Urothelium cell line (cell line): ENCODE measurements at regions not wholly inside any gene's neighbourhood (a gene's known extent, or its start where the extent isn't known, plus 50 kb on each side); places are given as distances from the start of the nearest gene placed in this dataset.

Source experiments
- DNase-seq: peaks from one replicate; pipeline ENCODE4 v3.0.0; 2011; ENCODE audit warnings: low spot score, mixed read lengths
- FAIRE-seq: peaks from 2 replicates; lab custom pipeline; 2011; peaks lifted over from hg19 to GRCh38; lab: Jason Lieb, UNC

DNA sequence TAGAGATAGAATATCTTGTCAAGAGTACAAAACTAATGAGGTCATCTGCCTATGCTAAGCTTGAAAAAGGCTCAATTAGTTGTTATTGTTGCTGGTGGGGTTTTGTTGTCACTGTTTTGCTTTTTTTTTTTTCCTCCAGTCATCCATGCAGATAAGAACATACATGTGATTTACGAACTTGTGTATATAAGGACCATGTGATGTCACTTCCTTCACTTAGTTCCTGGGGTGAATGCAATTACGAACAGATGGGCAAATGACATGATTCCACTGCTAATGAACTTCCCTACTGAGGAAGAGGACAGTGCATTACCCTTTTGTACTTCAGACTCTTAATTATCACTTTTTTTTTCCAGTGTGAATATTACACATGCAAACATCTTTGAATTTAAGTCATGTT is 1175.3 kb upstream of the GJE1 start:
- FAIRE-seq (no peak), DNase-seq (no peak)

DNA sequence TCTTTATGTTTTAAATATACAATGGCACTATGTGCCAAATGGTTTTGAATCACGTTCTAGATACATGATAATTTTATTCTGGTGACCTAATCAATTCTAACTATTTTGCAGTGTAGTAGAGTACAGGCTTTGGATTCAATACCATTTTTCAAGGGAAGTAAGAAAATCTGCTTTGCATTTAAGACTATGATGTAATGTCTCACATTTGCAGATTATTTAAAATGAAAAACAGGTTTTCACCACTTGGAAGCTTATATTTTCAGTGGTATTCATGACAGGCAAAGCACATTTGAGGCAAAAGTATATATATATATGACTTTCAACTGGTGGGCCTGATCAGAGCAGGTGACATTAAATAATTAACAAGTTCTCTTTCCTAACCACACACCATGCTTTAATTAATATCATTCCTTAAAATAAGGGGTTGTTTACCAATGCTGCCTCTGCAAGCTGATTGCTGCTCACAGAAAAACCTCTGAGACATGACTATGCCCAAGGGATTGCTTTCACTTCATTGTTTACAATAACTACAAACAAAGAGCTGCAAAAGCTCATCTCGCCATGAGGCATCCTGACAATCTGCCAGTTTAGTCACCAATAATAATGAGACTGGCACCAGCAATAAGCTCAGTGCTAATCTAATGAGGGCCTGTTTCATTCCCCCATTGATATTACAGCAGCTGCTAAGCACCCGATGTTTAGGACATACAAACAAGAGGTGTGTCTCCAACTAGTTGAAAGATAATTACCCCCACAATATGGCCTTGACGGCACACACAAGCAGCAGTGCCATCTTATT is 1176.0 kb upstream of the GJE1 start:
- no peak for DNase-seq
- FAIRE-seq, result no peak

DNA sequence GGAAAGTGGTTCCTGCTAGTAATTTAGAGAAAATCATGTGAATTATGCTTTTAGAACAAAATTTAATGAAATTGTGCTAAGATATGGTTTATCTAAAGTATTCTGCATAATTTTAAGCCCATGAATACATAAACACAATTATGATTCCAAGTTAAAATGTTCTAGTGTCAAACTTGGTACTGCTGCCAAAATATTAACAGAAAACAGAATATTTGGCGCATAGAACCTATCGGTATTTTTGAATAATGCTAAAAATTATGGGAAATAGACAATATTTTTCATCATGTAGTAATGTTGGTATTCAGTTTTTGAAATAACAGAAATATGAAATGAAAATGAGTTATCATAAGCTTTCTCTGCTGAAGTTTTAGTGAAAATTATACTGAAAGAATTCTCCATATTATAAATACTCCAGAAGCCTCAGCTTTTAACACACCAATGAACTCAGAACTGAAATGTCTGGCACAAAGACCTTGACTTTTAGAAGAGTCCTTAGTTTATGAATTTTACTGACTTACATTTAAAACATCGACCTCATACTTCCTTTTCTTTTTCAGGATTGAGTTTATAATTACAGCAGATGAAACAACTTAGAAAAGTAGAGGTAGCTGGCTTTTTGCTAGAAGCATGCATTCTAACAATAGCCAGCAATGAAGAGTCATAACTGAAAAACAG is 1192.3 kb upstream of the GJE1 start:
- DNase-seq, result no peak
- no peak for FAIRE-seq

DNA sequence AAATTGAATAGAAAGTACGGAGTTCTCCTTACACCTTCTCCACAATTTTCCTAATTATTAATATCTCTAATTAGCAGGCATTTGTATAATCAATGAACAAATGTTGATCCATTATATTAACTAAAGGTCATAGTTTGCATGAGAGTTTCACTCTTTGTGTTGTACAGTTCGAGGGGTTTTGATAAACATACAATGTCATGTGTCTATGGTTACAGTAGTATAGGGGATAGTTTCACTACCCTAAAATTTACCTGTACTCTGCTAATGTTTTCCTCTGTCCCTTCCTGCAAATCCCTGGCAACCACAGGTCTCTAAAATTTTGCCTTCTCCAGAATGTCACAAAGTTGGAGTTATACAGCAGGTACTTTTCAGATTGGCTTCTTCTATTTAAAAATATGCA is 1199.8 kb upstream of the GJE1 start:
- FAIRE-seq, result no peak

DNA sequence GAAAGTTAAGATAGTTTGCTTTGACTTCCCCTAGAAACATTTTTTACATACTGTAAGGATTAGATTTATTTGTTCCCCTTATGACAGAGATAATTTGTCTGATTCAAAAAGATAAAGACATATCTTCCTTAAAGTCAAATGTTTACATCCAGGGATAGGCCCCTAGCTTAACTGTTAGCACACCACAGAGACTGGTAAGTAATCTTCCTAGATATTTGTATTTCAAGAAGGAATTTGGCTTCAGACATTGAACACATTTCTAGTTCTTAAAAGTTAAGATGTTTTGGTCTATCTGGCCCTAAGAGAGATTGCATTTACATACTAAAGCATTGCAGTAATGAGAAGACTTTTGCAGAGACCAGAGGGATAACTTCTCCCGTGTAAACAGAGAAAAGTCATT is 1201.1 kb upstream of the GJE1 start:
- FAIRE-seq (no peak), DNase-seq (no peak)

More for the DNA sequence above, 1199.8 kb upstream of the GJE1 start:
- DNase-seq, result no peak

DNA sequence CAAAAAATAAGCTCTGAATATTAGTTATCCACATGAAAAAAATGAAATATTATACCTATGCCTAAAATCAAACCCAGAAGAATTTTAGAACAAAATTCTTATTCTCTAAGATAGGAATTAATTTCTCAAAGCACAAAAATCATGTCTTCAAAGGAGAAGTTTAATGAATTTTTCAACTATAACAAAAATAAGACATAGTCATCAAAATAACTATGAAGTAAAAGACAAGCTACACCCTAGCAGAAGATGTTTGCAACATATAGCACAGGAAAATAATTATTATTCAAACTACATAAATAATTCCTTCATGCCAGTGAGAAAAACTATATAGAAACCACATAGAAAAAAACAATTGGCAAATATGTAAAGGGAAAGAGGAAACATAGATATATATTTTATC is 1203.6 kb upstream of the GJE1 start:
- FAIRE-seq (no peak), DNase-seq (no peak)

DNA sequence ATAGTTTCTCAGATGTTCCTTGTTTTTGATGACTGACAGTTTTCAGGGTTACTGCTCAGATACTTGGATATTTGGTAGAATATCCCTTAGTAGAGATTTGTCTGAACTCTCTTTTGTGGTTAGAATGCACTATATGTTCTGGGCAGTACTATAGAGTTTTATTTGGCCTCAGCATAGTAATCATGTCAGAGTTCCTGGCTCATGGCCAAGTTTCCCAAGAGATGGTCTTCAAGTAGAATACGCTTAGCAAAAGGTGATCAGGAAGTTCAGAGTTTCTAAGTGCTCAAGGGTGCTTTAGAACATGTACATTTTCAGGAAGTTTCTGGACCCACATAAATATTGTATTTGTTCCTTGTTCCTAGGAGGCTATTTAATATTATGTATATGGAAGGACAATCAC is 1209.7 kb upstream of the GJE1 start:
- DNase-seq, result no peak

DNA sequence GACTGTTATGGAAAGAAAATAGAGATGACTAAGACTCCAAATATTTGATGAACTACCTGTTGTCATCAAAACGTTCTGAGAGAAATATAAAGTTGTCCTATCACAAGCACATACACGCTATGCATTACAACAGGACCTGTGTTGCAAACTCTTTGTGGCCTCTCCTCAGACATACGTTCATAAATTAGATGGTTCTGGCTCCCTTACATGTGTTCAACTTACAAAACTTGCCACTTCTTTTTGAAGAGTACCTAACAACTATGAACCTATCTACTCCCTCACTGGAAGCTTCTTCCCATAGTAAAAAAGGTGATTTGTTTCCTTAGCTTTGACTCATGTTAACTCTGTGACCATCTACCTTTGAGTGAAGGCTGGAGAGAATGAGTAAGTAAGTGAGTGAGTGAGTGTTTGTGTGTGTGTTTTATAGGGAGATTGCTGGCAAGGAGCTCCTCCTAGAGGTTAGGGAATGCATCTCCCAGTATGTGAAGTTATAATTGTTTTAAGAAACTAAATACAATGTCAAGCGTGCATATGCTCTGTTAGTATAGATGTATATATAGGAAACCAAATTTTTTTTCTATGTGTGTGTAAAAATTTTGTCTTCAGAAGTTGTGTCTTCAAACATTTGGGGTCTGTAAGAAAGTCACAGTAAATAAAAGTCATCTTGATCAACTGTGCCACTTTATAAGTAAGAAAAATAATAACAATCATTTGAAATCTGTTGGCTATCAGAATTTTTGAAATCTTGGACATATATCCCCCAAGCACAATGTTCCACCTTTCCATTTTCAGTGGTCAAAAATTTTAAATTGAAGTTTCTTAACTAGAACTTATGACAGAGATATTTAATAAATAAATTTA is 1211.1 kb upstream of the GJE1 start:
- FAIRE-seq, result peak; percentile 27
- DNase-seq, result peak; percentile 52

More for the DNA sequence above, 1209.7 kb upstream of the GJE1 start:
- no peak for FAIRE-seq

DNA sequence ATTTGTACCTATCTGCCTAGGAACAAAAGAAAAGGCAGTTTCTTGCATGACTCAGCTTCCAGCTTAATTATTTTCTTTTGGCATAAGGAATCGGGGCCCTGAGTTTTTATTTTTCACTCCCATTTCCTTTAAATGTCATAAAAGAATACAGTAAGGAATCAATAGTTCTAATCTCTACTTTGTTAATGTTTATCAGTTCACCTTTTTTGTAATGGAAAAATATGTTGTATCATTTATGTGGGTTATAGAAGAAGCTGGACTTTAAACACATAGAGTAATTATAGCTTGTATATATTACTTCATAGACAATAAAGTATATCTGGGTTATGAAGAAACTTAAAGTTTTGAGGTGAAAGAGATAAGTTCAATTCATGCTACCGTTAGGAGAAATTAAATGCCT is 1214.8 kb upstream of the GJE1 start:
- FAIRE-seq, result no peak

DNA sequence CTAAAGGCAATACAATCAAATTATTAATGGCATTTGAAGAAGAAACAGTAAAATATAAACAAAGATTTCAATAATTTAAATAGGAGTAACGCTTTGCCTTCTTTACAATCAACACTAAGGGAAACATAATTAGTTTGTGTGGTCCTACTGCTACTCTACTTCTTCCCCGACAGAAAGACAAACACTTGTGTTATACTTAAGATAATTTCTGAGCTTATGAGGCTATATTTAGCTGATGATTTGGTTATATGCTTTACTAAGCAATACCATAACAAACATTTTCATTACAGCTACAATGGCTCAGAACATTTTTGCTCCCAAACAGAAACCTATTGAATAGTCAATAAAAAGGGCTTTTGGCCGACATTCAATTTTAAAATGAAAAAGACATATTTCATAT is 1217.2 kb upstream of the GJE1 start:
- FAIRE-seq (no peak), DNase-seq (no peak)

More for the DNA sequence above, 1214.8 kb upstream of the GJE1 start:
- DNase-seq, result no peak

DNA sequence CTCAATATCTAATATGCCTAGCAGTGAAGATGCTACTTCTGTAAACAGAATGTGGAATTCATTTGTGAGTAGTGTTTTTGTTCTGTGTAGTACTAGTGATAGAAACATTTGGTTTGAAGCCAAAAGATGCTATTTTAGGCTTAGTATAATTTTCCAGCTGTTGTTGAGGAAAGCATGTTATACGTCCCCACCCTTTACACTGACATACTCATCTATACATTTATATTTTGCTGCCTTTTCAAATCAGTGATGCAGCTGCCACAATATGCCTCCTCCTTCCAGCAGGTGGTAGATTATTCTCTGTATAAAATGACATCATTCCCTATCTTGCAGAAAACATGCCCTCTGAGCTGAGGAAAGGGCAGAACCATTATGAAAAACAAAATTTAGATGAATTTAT is 1217.6 kb upstream of the GJE1 start:
- FAIRE-seq, result no peak
- DNase-seq, result no peak

DNA sequence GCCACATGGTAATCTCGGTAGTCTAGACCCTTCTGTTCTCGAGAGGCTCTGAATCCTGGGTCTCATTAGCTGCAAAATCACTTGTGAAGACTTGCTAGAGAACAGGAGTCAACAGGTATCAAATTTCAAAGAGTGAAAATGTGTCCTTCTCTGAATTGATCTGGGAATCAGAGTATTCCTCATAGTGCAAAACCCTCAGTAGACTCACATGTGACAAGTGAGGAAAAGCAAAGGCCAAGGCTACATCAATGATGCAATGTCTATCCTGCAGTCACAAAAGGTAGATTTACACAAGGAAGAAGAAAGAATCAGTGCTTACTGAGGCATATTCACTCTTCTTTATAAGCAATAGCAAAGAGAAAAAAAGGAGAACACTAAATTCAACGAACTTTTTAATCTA is 1220.0 kb upstream of the GJE1 start:
- FAIRE-seq (no peak), DNase-seq (no peak)

DNA sequence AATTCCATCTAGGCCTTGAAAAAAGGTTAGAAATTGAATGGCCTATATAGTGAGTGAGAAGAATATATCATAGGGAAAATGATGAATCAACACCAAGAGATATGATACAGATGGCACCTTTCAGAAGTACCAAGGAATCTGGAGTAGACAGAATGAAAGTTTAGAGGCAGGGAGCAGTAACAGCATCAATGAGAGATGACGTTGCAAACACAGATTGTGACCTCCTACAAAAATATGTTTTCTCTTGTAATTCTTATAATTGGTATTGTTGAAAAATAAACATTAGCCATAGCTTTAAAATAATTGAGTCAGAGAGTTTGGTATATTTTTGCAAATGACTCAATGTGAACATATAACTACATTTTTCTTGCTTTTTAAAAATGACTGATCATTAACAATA is 1223.1 kb upstream of the GJE1 start:
- no peak for DNase-seq
- no peak for FAIRE-seq

DNA sequence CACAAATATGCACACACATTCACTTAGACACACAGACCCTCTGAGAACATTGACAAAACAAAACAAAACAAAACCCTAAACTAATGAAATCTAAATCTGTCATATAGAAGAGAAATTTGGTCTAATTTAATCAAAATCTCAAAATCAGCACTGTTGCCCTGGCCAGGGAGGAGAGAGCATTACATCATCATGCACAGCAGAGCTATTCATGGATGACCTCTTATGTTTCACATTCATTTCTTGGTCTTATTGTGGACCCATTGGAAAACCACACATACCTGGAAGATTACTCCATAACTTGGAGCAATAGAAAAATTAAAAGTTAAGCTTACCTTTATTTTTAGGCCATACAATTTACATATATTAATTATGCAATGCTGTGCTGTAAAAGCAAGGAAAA is 1223.6 kb upstream of the GJE1 start:
- no peak for FAIRE-seq
- DNase-seq, result no peak

DNA sequence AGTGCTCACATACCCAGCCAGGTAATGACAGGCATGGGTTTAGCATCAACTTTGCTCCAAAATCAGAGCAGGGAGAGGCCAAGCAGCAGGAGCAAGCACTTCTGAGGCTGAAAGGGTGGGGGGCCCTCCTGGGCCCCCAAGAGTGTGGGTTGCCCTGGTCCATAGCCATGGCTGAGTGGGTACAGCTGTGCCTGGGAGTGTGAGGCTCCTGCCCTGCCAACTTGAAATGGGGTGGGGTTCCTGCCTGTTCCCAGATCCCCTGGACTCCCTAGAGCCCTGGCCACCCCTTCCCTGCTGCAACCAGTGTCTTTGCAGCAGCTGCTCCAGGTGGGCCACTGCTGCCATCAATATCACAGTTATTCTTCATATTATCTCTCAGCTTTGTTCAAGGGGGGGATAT is 1224.2 kb upstream of the GJE1 start:
- FAIRE-seq, result no peak

DNA sequence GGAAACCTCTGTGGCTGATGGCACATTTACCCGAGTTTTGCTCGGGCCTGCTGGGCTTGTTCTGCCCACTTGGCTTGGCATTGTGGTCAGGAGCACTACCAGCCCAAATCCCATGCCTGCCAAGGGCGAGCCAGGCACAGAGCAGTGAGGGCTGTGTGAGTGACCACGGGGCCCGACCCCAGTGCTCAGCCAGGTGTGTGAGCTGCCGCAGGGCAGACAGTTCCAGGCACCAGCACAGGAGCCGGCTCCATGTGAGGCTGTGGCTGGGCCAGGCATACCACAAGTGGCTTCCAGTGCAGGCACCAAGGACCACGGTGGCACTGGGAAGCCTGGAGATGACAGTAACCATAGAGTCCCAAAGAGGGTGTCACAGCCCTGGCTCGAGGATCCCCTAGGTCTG is 1225.5 kb upstream of the GJE1 start:
- no peak for FAIRE-seq
- DNase-seq, result no peak

More for the DNA sequence above, 1224.2 kb upstream of the GJE1 start:
- DNase-seq, result no peak

DNA sequence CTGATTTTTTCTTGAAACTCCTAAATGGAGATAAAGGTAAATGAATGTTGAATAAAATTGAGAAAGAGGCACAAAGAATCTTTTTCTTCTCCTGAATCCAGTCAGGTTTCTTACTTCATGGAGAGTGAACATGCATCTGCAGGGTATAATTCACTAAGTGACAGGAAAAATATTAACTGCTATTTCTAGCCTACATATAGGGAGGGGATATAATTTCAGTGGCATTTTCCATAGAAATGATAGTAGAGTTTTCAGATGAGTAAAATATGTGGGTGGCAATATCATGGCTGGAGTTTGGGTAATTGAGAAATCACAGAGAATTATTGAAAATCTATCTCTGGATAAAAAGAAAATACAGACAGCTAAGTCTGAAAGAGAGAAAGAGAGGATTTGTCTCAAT is 1227.0 kb upstream of the GJE1 start:
- DNase-seq, result no peak
- FAIRE-seq, result no peak

DNA sequence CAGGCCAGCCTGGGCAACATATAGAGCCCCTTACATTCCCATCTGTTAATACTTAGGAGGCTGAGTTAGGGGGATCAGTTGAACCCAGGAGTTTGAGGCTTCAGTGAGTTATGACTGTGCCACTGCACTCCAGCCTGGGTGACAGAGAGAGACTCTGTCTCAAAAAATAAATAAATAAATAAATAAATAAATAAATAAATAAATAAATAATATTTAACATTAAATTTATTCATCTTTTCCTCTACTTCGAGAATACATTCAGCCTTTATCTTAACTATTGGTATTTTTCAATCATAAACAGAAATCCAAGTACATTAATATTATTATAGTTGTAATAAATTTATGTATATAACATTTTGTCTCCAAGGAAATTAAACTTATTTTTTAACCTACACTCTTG is 1227.7 kb upstream of the GJE1 start:
- FAIRE-seq, result no peak

DNA sequence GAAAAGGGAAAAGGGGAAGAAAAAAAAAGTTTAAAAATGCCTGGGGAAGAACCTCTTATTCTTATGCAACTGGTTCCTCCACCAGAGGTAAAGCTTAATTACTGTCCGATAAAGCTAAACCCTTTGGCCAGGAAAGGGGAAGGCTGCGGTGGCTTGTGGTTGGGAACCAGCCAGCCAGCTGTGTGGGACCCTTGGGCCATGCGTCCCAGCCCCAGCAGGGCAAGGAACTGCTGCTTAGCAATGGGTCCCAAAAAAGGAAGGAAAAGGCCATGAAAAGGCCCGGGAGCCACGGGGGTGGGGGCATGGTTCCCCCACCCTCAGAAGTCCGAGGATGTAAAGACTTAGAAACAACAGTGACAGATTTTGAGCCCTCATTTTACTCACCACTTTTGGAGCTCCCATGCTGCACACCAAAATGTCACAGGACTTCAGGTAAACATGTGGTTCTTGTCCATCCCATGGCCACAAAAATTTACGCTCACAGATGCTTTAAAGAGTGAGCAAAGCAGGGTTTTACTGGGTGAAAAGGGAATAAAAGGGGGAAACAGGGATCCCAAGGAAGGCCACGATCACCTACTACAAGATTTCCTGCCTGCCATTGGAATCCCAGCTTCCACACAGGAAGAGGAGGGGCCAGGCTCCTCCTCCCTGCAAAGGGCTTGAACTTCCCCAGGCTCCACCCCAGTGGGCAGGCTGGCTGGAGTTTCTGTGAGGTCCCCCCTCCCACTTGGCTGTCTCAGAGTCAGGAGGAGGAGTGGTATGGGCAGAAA is 1234.7 kb upstream of the GJE1 start:
- DNase-seq (peak; percentile 57), FAIRE-seq (peak; percentile 48)

More for the DNA sequence above, 1227.7 kb upstream of the GJE1 start:
- DNase-seq, result no peak

DNA sequence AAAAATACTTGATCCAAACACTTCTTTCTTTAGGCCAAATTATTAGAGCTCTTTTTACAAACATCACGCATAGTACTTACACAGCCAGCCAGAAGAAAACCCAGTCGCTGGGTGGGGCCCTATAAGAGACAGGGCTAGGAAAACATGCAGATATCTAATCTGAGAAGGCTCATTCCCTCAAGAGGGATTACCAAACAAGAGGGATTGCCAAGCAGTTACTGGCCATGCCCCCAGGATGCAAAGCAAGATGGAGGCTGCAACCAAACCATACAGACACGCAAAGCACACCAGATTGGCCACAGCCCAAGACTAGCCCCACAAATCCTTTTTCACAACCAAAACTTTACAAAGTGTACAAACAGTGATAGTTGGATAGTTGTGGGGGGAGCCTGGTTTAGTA is 1235.4 kb upstream of the GJE1 start:
- FAIRE-seq, result no peak
- DNase-seq, result peak; percentile 8

DNA sequence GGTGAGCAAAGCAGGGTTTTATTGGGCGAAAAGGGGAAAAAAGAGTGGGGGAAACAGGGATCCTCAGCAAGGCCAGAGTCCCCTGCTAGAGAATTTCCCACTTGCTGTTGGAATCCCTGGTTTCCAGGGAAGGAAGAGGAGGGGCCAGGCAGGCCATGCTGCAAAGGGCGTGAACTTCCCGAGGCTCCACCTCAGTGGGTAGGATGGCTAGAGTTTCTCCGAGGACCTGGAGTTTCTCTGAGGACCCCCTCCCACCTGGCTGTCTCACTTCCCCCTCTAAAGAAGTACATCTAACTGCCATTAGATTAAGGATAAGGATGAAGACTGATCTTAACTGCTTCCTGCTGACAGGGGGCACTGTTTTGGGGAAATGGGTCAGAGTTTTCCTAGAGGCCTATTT is 1239.3 kb upstream of the GJE1 start:
- FAIRE-seq, result no peak
- no peak for DNase-seq
